ENCODE measurements at regions not wholly inside any gene's neighbourhood (a gene's known extent, or its start where the extent isn't known, plus 50 kb on each side); places are given as distances from the start of the nearest gene placed in this dataset.

DNA sequence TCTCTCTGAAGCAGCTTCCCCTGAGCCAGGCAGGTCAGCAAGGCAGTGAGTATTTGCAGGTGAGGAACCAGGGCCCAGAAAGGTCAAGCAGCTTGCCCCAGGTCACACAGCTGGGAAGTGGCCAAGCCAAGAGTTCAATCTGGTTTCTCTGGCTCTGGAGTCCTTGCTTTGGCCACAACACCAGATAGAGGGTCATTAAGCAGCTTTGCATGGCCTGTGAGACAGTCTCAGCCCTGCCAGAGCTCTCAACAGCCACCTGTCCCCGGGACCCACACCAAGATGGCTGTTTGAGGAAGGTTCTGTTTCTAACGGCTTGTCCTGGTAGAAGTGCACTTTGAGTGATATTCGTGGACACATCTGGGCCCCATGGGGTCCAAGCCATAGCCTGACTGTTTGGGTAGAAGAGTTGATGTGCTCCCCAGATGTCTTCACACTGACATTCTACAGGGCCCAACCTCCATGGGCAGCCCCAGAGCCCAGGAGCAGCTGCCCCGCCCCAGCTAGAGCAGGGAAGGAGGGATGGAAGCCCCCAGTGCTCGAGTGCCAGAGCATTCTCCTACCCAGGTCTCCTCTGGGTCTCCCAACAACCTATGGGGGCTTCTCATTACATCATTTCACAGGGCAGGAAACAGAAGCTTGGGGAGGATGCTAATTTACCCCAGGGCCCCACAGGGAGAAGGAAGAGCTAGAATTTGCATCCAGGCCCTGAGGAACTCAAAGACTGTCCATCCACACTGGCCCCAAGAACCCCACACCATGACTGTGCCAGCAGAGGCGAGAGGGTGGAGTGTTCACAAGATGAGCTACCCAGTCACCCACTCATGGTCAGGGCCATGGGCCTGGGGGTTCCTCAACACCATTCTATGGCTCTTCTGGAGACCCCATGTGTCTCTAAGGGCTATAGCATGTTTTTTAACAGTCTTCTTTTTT, 107.3 kb upstream of the CDH5 start:
- TF ChIP-seq ZBTB7A (IDR thresholded peaks at IDR 0.05; ENCODE audit: low read depth) = no peak
- TF ChIP-seq TCF12 (IDR thresholded peaks at IDR 0.05; ENCODE audit: low read depth) = no peak
- no peak for TF ChIP-seq CEBPB (IDR thresholded peaks at IDR 0.05)
- no peak for TF ChIP-seq YY1 (IDR thresholded peaks at IDR 0.05; ENCODE audit: low read depth)
- TF ChIP-seq EP300 (IDR thresholded peaks at IDR 0.05; ENCODE audit: borderline replicate concordance) = no peak

DNA sequence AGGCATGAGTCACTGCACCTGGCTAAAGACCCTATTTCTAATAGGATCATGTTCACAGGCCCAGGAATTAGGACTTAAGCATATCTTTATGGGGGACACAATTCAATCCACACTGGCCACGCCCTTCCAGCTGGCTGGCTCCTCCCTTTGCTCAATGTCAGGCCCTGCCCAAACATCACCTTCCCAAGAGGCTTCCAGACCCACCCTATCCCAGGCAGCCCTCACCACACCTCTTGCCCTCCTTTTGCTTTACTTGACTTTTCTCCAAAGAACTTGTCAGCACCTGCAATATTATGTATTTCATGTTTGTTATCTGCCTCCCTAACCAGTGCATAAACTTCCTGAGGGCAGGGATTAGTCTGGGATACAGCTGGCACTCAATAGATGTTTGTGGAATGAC, 109.6 kb upstream of the CDH5 start:
- TF ChIP-seq RAD21 (IDR thresholded peaks at IDR 0.05; ENCODE audit: low read depth) = no peak
- no peak for TF ChIP-seq NFIC (IDR thresholded peaks at IDR 0.05)
- no peak for TF ChIP-seq FOXM1 (IDR thresholded peaks at IDR 0.05; ENCODE audit: borderline replicate concordance, low read depth)
- TF ChIP-seq, protein P1, sequence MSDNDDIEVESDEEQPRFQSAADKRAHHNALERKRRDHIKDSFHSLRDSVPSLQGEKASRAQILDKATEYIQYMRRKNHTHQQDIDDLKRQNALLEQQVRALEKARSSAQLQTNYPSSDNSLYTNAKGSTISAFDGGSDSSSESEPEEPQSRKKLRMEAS (IDR thresholded peaks at IDR 0.05) = no peak
- TF ChIP-seq EGR1 (IDR thresholded peaks at IDR 0.05) = no peak
- TF ChIP-seq, protein P2, sequence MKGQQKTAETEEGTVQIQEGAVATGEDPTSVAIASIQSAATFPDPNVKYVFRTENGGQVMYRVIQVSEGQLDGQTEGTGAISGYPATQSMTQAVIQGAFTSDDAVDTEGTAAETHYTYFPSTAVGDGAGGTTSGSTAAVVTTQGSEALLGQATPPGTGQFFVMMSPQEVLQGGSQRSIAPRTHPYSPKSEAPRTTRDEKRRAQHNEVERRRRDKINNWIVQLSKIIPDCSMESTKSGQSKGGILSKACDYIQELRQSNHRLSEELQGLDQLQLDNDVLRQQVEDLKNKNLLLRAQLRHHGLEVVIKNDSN (IDR thresholded peaks at IDR 0.05) = no peak

DNA sequence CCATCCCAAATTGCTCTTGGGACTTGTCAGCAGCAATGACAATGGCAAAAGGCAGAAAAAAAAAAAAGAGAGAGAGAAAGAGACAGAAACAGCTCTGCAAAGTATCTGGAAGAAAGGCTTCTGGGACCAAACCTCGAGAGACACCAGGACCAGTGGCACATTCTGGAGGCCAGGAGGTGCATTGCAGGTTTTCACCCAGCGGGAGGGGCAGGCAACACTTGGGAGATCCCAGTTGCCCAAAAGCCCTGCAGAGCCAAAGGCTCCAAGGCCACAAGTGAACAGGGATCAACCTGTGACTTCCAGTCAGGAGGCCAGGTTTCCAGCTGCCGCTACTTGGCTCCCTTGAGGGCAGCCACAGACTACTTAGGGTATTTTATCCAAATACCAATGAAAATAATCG, 110.8 kb upstream of the CDH5 start:
- TF ChIP-seq RAD21 (IDR thresholded peaks at IDR 0.05; ENCODE audit: low read depth) = no peak
- TF ChIP-seq YY1 (IDR thresholded peaks at IDR 0.05; ENCODE audit: low read depth) = no peak

DNA sequence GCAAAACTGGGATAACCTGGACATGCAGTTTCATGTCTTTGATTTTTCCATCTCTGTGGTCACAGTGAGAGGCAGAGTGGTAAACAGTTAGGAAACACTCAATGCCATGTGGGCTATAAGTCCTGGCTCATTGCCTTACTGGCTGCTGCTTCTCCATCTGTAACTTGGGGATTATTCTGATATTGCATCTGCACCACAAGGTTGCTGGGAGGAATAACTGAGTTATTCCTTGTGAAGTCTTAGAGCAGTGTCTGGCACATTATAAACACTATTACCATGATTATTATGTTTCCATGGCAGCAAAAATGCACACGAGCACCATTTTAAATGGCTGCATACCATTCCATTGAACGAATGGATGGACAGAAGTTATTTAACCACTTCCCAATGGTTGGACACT, 111.7 kb upstream of the CDH5 start:
- TF ChIP-seq TEAD4 (IDR thresholded peaks at IDR 0.05) = no peak
- no peak for TF ChIP-seq ZBTB7A (IDR thresholded peaks at IDR 0.05; ENCODE audit: low read depth)
- TF ChIP-seq, protein P2 (IDR thresholded peaks at IDR 0.05) = no peak
- no peak for TF ChIP-seq CREB1 (IDR thresholded peaks at IDR 0.05; ENCODE audit: low read depth)
- TF ChIP-seq TCF12 (IDR thresholded peaks at IDR 0.05; ENCODE audit: low read depth) = no peak
- TF ChIP-seq EGR1 (IDR thresholded peaks at IDR 0.05) = no peak
- no peak for TF ChIP-seq EP300 (IDR thresholded peaks at IDR 0.05; ENCODE audit: borderline replicate concordance)
- TF ChIP-seq YY1 (IDR thresholded peaks at IDR 0.05; ENCODE audit: low read depth) = no peak
- no peak for TF ChIP-seq TAF1 (IDR thresholded peaks at IDR 0.05; ENCODE audit: low read depth)
- TF ChIP-seq, protein P1 (IDR thresholded peaks at IDR 0.05) = no peak
- TF ChIP-seq, protein P3, sequence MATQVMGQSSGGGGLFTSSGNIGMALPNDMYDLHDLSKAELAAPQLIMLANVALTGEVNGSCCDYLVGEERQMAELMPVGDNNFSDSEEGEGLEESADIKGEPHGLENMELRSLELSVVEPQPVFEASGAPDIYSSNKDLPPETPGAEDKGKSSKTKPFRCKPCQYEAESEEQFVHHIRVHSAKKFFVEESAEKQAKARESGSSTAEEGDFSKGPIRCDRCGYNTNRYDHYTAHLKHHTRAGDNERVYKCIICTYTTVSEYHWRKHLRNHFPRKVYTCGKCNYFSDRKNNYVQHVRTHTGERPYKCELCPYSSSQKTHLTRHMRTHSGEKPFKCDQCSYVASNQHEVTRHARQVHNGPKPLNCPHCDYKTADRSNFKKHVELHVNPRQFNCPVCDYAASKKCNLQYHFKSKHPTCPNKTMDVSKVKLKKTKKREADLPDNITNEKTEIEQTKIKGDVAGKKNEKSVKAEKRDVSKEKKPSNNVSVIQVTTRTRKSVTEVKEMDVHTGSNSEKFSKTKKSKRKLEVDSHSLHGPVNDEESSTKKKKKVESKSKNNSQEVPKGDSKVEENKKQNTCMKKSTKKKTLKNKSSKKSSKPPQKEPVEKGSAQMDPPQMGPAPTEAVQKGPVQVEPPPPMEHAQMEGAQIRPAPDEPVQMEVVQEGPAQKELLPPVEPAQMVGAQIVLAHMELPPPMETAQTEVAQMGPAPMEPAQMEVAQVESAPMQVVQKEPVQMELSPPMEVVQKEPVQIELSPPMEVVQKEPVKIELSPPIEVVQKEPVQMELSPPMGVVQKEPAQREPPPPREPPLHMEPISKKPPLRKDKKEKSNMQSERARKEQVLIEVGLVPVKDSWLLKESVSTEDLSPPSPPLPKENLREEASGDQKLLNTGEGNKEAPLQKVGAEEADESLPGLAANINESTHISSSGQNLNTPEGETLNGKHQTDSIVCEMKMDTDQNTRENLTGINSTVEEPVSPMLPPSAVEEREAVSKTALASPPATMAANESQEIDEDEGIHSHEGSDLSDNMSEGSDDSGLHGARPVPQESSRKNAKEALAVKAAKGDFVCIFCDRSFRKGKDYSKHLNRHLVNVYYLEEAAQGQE (IDR thresholded peaks at IDR 0.05; ENCODE audit: low read depth) = no peak

DNA sequence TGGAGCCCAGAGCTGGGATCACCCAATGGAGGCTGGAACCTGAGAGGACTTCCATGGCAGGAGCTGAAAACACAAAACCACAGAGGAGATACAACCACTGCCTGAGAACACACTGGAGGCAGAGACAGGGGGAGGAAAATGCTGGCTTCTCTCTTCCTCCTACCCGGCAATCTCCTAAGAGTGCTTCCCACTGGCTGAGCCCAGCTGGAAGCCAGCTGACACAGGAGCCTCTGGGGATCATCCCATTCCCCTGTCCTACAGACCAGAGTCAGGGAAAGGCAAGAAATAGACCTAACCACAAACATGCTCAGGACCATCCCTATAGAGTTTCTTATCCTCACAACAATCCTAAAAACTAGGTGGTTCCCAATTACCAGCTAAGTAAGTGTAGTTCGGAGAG, 112.4 kb upstream of the CDH5 start:
- TF ChIP-seq EGR1 (IDR thresholded peaks at IDR 0.05) = no peak

DNA sequence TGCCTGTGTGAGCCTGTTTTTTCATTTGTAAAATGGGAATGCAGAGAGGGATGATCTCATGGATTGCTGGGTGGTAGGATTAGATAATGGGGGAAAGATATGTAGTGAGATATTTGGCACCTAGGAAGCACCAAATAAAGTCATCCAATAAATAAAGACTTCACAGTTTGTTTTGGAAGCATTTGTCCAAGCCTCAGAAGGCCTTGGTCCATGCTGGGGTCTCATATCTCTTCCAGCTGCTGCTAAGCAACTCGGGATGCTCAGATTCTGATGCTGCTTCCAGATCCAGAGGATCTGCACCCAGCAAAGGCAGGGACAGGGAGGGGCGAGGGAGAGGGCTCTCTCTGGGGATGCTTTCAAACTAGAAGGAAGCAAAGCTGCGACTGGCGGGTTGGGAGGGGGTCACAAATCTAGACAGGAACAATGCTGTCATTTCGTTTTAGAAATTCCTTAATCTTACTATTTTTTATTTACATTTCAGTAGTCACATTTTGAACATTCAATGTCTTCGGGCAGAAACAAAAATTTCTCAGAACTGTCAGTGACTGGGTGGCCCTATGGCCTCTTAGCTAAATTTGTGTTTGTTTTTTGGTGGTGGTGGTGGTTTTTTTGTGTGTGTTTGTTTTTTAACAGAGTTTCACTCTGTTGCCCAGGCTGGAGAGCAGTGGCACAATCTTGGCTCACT, 114.9 kb upstream of the CDH5 start:
- no peak for TF ChIP-seq CREB1 (IDR thresholded peaks at IDR 0.05; ENCODE audit: low read depth)
- TF ChIP-seq RAD21 (IDR thresholded peaks at IDR 0.05; ENCODE audit: low read depth) = no peak
- no peak for TF ChIP-seq TEAD4 (IDR thresholded peaks at IDR 0.05)
- TF ChIP-seq EP300 (IDR thresholded peaks at IDR 0.05; ENCODE audit: borderline replicate concordance) = no peak
- TF ChIP-seq, protein P1 (IDR thresholded peaks at IDR 0.05) = no peak
- TF ChIP-seq CEBPB (IDR thresholded peaks at IDR 0.05) = no peak
- TF ChIP-seq EGR1 (IDR thresholded peaks at IDR 0.05) = no peak
- TF ChIP-seq YY1 (IDR thresholded peaks at IDR 0.05; ENCODE audit: low read depth) = no peak
- no peak for TF ChIP-seq TAF1 (IDR thresholded peaks at IDR 0.05; ENCODE audit: low read depth)
- TF ChIP-seq ZBTB7A (IDR thresholded peaks at IDR 0.05; ENCODE audit: low read depth) = no peak
- no peak for TF ChIP-seq NFIC (IDR thresholded peaks at IDR 0.05)
- no peak for TF ChIP-seq TCF12 (IDR thresholded peaks at IDR 0.05; ENCODE audit: low read depth)
- no peak for TF ChIP-seq FOXM1 (IDR thresholded peaks at IDR 0.05; ENCODE audit: borderline replicate concordance, low read depth)
- TF ChIP-seq, protein P2 (IDR thresholded peaks at IDR 0.05) = no peak
- TF ChIP-seq, protein P3 (IDR thresholded peaks at IDR 0.05; ENCODE audit: low read depth) = no peak

Measured in Ishikawa (cell line).